HepG2 (cell line): ENCODE measurements at regions not wholly inside any gene's neighbourhood (a gene's known extent, or its start where the extent isn't known, plus 50 kb on each side); places are given as distances from the start of the nearest gene placed in this dataset.

ENCODE experiments used
- ATAC-seq: fragments of 200-7000 bp; cut with Tn5 transposase; 3 replicates; pipeline ENCODE4 v1.9.1; 2020; ENCODE audit warnings: mild to moderate bottlenecking, moderate library complexity
- BruUV-seq: library from RNA; stranded (reverse); fragments of 400-500 nt; replicated peaks from 2 replicates; lab custom pipeline; 2021; lab: Mats Ljungman, UMichigan
- CTCF ChIA-PET: fragments of 300-600 bp; formaldehyde crosslinking; extraction: SDS; loops from one replicate; lab custom pipeline; 2021; ENCODE audit warnings: low total read pairs, inconsistent platforms, low intra/inter-chr PET ratio; lab: Yijun Ruan, JAX
- POLR2A ChIA-PET: fragments of 350-600 bp; sonication (Branson Sonifier 250); formaldehyde crosslinking; loops from one replicate; lab custom pipeline; 2020; ENCODE audit warnings: antibody characterized with exemption, inconsistent platforms; lab: Yijun Ruan, JAX
- DNase-seq: peaks from one replicate; pipeline ENCODE4 v3.0.0-alpha.2; 2015; ENCODE audit warnings: low spot score
- FAIRE-seq: peaks from 3 replicates; lab custom pipeline; 2011; peaks lifted over from hg19 to GRCh38; lab: Jason Lieb, UNC
- H2AFZ ChIP-seq: one replicate; pipeline ENCODE4 v1.6.1; 2011; ENCODE audit warnings: low read length, inconsistent platforms
- H3K27ac ChIP-seq: fragments of 300-600 bp; 3 replicates; pipeline ENCODE4 v1.8.0; 2011; ENCODE audit warnings: mixed run types, mild to moderate bottlenecking, mixed read lengths, low read length, inconsistent platforms; ENCODE audit not compliant: insufficient read depth; ENCODE audit errors: extremely low read length
- H3K27me3 ChIP-seq, 2 experiments: fragments of 200-600 bp in 1 of 2; 2 replicates in 1 of 2; 3 replicates in 1 of 2; pipeline versions ENCODE4 v1.6.0 to v1.8.0; 2011; ENCODE audit warnings: low read length in 2 of 2, mild to moderate bottlenecking in 2 of 2, moderate library complexity in 2 of 2, inconsistent platforms in 1 of 2; ENCODE audit not compliant: insufficient read depth in 2 of 2, control insufficient read depth in 1 of 2
- H3K36me3 ChIP-seq, 2 experiments: fragments of 200-600 bp in 1 of 2; replicated peaks in 1 of 2; 2 replicates in 1 of 2; 3 replicates in 1 of 2; pipeline versions ENCODE4 v1.5.1 to v1.8.0; 2011; ENCODE audit warnings: low read length in 2 of 2, inconsistent platforms in 1 of 2; ENCODE audit not compliant: insufficient read depth in 2 of 2, control insufficient read depth in 1 of 2
- H3K4me1 ChIP-seq: 2 replicates; pipeline ENCODE4 v1.5.1; 2012; ENCODE audit warnings: low read length, inconsistent platforms; ENCODE audit not compliant: insufficient read depth
- H3K4me2 ChIP-seq: 2 replicates; pipeline ENCODE4 v1.6.0; 2011; ENCODE audit warnings: low read depth, low read length, inconsistent platforms
- H3K4me3 ChIP-seq, 3 experiments: fragments of 200-600 bp in 1 of 3; sonication (generic), shearing (Covaris generic) in 1 of 3; replicated peaks in 1 of 3; 2 replicates each; pipeline ENCODE4 v1.5.1; 2011 to 2016; ENCODE audit warnings: low read length in 3 of 3, inconsistent platforms in 2 of 3, low read depth in 2 of 3, mild to moderate bottlenecking in 2 of 3, control low read depth in 1 of 3, mixed read lengths in 1 of 3; ENCODE audit not compliant: insufficient read depth in 1 of 3
- H3K79me2 ChIP-seq: one replicate; pipeline ENCODE4 v1.6.1; 2011; ENCODE audit warnings: low read length, inconsistent platforms; ENCODE audit not compliant: insufficient read depth
- H3K9ac ChIP-seq: 2 replicates; pipeline ENCODE4 v1.6.0; 2011; ENCODE audit warnings: mild to moderate bottlenecking, low read depth, low read length, inconsistent platforms; ENCODE audit not compliant: insufficient read depth
- H3K9me3 ChIP-seq: 2 replicates; pipeline ENCODE4 v1.5.1; 2012; ENCODE audit warnings: mild to moderate bottlenecking, low read length
- H4K20me1 ChIP-seq: 2 replicates; pipeline ENCODE4 v1.6.0; 2011; ENCODE audit warnings: inconsistent platforms, mild to moderate bottlenecking, low read length, moderate library complexity; ENCODE audit not compliant: insufficient read depth
- ZFAT ChIP-seq: sonication (generic); formaldehyde crosslinking; conservative IDR thresholded peaks from 2 replicates; pipeline ENCODE4 v1.8.1; 2023; ENCODE audit warnings: missing genetic modification reagents, inconsistent platforms
- ZNF547 ChIP-seq: sonication (generic); formaldehyde crosslinking; IDR thresholded peaks from 2 replicates; pipeline ENCODE4 v1.5.1; 2020; ENCODE audit warnings: mild to moderate bottlenecking, missing genetic modification reagents
- ZNF839 ChIP-seq: sonication (generic); formaldehyde crosslinking; IDR thresholded peaks from 2 replicates; pipeline ENCODE4 v1.4.0; 2020; ENCODE audit warnings: missing genetic modification reagents, mild to moderate bottlenecking, borderline replicate concordance
- WGBS: methylation state at CpG from one replicate; pipeline ENCODE4 v1.1.6; 2017; ENCODE audit warnings: low lambda C conversion rate; 5-methylcytosine and 5-hydroxymethylcytosine counted together
- in situ Hi-C: cut with HindIII; loops from 2 replicates; pipeline ENCODE4 v1.10.0; 2017; ENCODE audit warnings: low pct_unique_long_range_greater_than_20kb; ENCODE audit not compliant: extremely low pct_ligation_motif_present
- intact Hi-C: fragments of 100-400 bp; cut with micrococcal nuclease; formaldehyde crosslinking; loops from one replicate; pipeline ENCODE4 v1.10.0; 2022; ENCODE audit not compliant: unreplicated experiment
- TF ChIP-seq, protein P1 (sequence below): sonication (generic); formaldehyde crosslinking; IDR thresholded peaks from 2 replicates; pipeline ENCODE4 v1.4.0; 2020; ENCODE audit warnings: missing genetic modification reagents
- TF ChIP-seq, protein P2 (sequence below): sonication (generic); formaldehyde crosslinking; conservative IDR thresholded peaks from 2 replicates; pipeline ENCODE4 v1.4.0; 2020; ENCODE audit warnings: missing genetic modification reagents

DNA sequence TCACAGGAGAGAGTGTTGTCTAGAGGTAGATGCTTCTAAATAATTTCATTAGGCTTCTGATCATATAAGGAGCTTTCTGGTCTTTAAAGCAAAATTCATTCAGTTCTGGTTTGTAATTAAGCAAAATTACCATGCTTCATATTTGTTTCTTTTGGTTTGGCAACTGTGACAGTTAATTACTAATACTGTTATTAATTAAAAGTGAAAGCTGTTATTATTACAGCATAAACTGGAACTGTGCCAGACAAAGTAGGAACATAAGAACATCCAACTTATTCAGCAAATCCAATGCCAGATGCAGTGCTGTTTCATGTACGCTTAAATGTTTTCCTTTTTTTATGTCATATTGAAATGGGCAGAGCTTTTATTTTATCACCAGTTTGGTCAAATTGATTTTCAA, 70.4 kb upstream of the DAB2 start:
- Histone ChIP-seq H3K9me3 (no peaks in the 10 kb centered on the region), H3K79me2 (no peaks in the 10 kb centered on the region), H3K4me1 (no peaks in the 10 kb centered on the region), H3K4me2 (no peak overlapping the region), H3K27ac (no peak overlapping the region), H3K27me3 (no peaks in the 10 kb centered on the region; a peak in 1 of 5 replicates), H3K4me3 (no peak overlapping the region), H3K36me3 (no peaks in the 10 kb centered on the region), H3K9ac (no peak overlapping the region), H4K20me1 (no peaks in the 10 kb centered on the region), H2AFZ (no peak overlapping the region)
- ATAC-seq (no peak), FAIRE-seq (no peak), DNase-seq (no peak)
- in situ Hi-C loops, result no loop called here
- no TSS peak for BruUV-seq
- intact Hi-C loops, result no loop called here
- ChIA-PET POLR2A (no interaction called here), CTCF (no interaction called here)
- WGBS, result 97% methylated on average over 1 of the region's 1 CpG
- TF ChIP-seq ZNF839 (CRISPR knock-in tag), result no peak
- TF ChIP-seq ZFAT, result no peak

DNA sequence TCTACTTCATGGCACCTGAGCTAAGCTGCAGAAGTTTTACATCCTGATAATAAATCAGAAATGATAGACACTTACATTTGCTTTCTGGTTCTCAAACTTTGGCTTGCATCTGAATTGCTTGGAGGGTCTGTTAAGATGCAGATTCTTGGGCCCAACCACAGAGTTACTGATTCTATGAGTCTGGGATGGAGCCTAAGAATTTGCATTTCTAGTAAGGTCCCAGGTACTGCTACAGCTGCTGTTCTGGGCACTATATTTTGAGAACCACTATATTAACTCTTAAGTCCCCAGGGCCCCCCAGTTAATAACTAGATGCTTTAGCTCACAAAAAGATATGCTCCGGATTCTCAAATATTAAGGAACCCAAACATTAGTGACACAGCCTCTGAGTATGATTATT, 69.8 kb upstream of the DAB2 start:
- BruUV-seq, result no TSS peak
- TF ChIP-seq, protein P1, sequence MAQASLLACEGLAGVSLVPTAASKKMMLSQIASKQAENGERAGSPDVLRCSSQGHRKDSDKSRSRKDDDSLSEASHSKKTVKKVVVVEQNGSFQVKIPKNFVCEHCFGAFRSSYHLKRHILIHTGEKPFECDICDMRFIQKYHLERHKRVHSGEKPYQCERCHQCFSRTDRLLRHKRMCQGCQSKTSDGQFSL (CRISPR knock-in tag), result no peak
- TF ChIP-seq, protein P2, sequence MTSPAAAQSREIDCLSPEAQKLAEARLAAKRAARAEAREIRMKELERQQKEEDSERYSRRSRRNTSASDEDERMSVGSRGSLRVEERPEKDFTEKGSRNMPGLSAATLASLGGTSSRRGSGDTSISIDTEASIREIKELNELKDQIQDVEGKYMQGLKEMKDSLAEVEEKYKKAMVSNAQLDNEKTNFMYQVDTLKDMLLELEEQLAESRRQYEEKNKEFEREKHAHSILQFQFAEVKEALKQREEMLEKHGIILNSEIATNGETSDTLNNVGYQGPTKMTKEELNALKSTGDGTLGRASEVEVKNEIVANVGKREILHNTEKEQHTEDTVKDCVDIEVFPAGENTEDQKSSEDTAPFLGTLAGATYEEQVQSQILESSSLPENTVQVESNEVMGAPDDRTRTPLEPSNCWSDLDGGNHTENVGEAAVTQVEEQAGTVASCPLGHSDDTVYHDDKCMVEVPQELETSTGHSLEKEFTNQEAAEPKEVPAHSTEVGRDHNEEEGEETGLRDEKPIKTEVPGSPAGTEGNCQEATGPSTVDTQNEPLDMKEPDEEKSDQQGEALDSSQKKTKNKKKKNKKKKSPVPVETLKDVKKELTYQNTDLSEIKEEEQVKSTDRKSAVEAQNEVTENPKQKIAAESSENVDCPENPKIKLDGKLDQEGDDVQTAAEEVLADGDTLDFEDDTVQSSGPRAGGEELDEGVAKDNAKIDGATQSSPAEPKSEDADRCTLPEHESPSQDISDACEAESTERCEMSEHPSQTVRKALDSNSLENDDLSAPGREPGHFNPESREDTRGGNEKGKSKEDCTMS (CRISPR knock-in tag), result no peak
- no peak for TF ChIP-seq ZNF547
- Histone ChIP-seq H3K9ac (no peak overlapping the region), H3K9me3 (no peaks in the 10 kb centered on the region), H4K20me1 (no peaks in the 10 kb centered on the region), H3K4me1 (no peaks in the 10 kb centered on the region), H3K27me3 (no peaks in the 10 kb centered on the region; a peak in 1 of 5 replicates), H3K4me2 (no peak overlapping the region), H3K36me3 (no peaks in the 10 kb centered on the region), H3K4me3 (no peak overlapping the region), H3K79me2 (no peaks in the 10 kb centered on the region), H2AFZ (no peak overlapping the region), H3K27ac (no peak overlapping the region)
- CTCF ChIA-PET, result no interaction called here
- in situ Hi-C loops, result no loop called here
- intact Hi-C loops, result no loop called here
- FAIRE-seq, result no peak
- 57% methylated on average over 1 of the region's 1 CpG for WGBS
- POLR2A ChIA-PET, result no interaction called here
- no peak for DNase-seq
- no peak for ATAC-seq
